ENCODE measurements at regions not wholly inside any gene's neighbourhood (a gene's known extent, or its start where the extent isn't known, plus 50 kb on each side); places are given as distances from the start of the nearest gene placed in this dataset.

DNA sequence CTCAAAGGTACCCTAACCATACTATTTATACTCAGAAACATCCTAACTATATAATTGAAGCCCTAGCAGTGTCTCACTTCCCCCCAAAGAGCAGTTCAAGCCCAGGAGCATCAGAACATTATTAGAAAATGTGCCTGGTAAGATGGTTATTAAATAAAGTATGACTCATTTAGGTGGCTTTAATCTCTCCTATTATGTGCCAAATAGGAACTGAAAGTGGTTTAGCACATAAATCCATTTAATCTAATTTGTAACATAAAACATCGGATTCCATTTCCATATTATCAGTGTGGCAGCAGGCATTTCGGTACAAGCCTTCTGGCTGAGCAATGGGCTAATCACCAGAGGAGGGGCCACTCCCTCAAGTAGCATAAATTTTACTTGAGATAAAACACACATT, 395.2 kb upstream of the TMTC1 start:
- Histone ChIP-seq H3K56ac (ENCODE audit: extremely low read depth, insufficient read depth, low read length) (no peak overlapping the region), H3K4me1 (ENCODE audit: control insufficient read depth, insufficient read depth, low read length) (no peaks in the 10 kb centered on the region), H3K27me3 (ENCODE audit: control insufficient read depth, insufficient read depth, low read length) (peaks cover 2% of the 10 kb centered on the region; the same call in 1 of the 2 replicates), H2AFZ (replicated peaks; ENCODE audit: low read length, poor library complexity) (no peak overlapping the region), H2BK20ac (ENCODE audit: low read depth, low read length) (no peak overlapping the region), H2BK120ac (ENCODE audit: low read depth, low read length) (no peak overlapping the region), H3K27ac (ENCODE audit: insufficient read depth, low read length) (no peak overlapping the region), H3K4ac (ENCODE audit: low read depth, low read length) (no peak overlapping the region), H3K4me3 (ENCODE audit: insufficient read depth, low read depth, low read length) (no peak overlapping the region), H3K36me3 (ENCODE audit: control insufficient read depth, insufficient read depth, low read length) (no peaks in the 10 kb centered on the region), H2AK5ac (ENCODE audit: low read depth, low read length) (no peak overlapping the region), H3K9me3 (ENCODE audit: control insufficient read depth, insufficient read depth, low read length) (no peaks in the 10 kb centered on the region), H2AK9ac (replicated peaks; ENCODE audit: low read depth, low read length, poor library complexity) (no peak overlapping the region), H3K9ac (ENCODE audit: low read depth, low read length) (no peak overlapping the region), H3K79me1 (ENCODE audit: low read depth in 1 of 2, low read length in 2 of 2) (no peaks in the 10 kb centered on the region), H4K91ac (ENCODE audit: insufficient read depth, low read depth, low read length) (no peak overlapping the region), H3K14ac (replicated peaks; ENCODE audit: low read depth, low read length) (no peak overlapping the region), H3K4me2 (ENCODE audit: low read depth, low read length) (no peak overlapping the region), H3K18ac (ENCODE audit: low read depth, low read length) (no peak overlapping the region), H4K8ac (ENCODE audit: low read depth in 2 of 2, low read length in 2 of 2) (no peak overlapping the region), H4K5ac (ENCODE audit: low read depth, low read length) (no peak overlapping the region), H3K23ac (ENCODE audit: low read depth, low read length) (no peak overlapping the region), H4K20me1 (ENCODE audit: insufficient read depth, low read length) (no peaks in the 10 kb centered on the region), H2BK15ac (ENCODE audit: low read depth, low read length) (no peak overlapping the region), H3K9me1 (ENCODE audit: insufficient read depth, low read length) (no peaks in the 10 kb centered on the region), H2BK5ac (ENCODE audit: low read depth, low read length, poor library complexity, severe bottlenecking) (no peak overlapping the region)
- no TSS peak for BruUV-seq (replicated peaks)
- CTCF ChIA-PET = no interaction called here
- POLR2A ChIA-PET (ENCODE audit: unreplicated experiment) = no interaction called here
- dilution Hi-C loops (cut with HindIII; ENCODE audit: low sequenced_read_pairs, unreplicated experiment) (no loop called here), in situ Hi-C loops (cut with MboI; ENCODE audit: low sequenced_read_pairs) (no loop called here), intact Hi-C loops (cut with micrococcal nuclease) (no loop called here)
- ATAC-seq (ENCODE audit: low read depth) = no peak
- DNase-seq = no peak
- TF ChIP-seq RCOR1 (IDR thresholded peaks at IDR 0.05; ENCODE audit: insufficient replicate concordance, low read length) = no peak
- TF ChIP-seq POLR2A (IDR thresholded peaks at IDR 0.05; ENCODE audit: low read depth, low read length) = no peak
- no peak for TF ChIP-seq FOS (IDR thresholded peaks at IDR 0.05; ENCODE audit: low read depth, low read length)
- TF ChIP-seq, protein P1, sequence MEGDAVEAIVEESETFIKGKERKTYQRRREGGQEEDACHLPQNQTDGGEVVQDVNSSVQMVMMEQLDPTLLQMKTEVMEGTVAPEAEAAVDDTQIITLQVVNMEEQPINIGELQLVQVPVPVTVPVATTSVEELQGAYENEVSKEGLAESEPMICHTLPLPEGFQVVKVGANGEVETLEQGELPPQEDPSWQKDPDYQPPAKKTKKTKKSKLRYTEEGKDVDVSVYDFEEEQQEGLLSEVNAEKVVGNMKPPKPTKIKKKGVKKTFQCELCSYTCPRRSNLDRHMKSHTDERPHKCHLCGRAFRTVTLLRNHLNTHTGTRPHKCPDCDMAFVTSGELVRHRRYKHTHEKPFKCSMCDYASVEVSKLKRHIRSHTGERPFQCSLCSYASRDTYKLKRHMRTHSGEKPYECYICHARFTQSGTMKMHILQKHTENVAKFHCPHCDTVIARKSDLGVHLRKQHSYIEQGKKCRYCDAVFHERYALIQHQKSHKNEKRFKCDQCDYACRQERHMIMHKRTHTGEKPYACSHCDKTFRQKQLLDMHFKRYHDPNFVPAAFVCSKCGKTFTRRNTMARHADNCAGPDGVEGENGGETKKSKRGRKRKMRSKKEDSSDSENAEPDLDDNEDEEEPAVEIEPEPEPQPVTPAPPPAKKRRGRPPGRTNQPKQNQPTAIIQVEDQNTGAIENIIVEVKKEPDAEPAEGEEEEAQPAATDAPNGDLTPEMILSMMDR (conservative IDR thresholded peaks at IDR 0.05; ENCODE audit: low read depth, low read length) = no peak
- no peak for TF ChIP-seq MAFK (IDR thresholded peaks at IDR 0.05; ENCODE audit: low read depth, low read length)
- TF ChIP-seq RAD21 (IDR thresholded peaks at IDR 0.05; ENCODE audit: low read length) = no peak
- TF ChIP-seq RFX5 (IDR thresholded peaks at IDR 0.05; ENCODE audit: low read depth, low read length) = no peak
- TF ChIP-seq MAZ (IDR thresholded peaks at IDR 0.05; ENCODE audit: borderline replicate concordance, low read depth, low read length) = no peak
- TF ChIP-seq NFE2L2 (IDR thresholded peaks at IDR 0.05; ENCODE audit: low read depth, low read length) = no peak
- TF ChIP-seq BHLHE40 (IDR thresholded peaks at IDR 0.05; ENCODE audit: low read depth, low read length) = no peak
- TF ChIP-seq MXI1 (IDR thresholded peaks at IDR 0.05; ENCODE audit: borderline replicate concordance, low read depth, low read length) = no peak
- no peak for TF ChIP-seq SMC3 (IDR thresholded peaks at IDR 0.05; ENCODE audit: low read depth, low read length)
- TF ChIP-seq CHD1 (IDR thresholded peaks at IDR 0.05; ENCODE audit: low read depth, low read length) = no peak
- TF ChIP-seq, protein P2, sequence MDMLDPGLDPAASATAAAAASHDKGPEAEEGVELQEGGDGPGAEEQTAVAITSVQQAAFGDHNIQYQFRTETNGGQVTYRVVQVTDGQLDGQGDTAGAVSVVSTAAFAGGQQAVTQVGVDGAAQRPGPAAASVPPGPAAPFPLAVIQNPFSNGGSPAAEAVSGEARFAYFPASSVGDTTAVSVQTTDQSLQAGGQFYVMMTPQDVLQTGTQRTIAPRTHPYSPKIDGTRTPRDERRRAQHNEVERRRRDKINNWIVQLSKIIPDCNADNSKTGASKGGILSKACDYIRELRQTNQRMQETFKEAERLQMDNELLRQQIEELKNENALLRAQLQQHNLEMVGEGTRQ (IDR thresholded peaks at IDR 0.05; ENCODE audit: low read depth, low read length) = no peak
- TF ChIP-seq, protein P3, sequence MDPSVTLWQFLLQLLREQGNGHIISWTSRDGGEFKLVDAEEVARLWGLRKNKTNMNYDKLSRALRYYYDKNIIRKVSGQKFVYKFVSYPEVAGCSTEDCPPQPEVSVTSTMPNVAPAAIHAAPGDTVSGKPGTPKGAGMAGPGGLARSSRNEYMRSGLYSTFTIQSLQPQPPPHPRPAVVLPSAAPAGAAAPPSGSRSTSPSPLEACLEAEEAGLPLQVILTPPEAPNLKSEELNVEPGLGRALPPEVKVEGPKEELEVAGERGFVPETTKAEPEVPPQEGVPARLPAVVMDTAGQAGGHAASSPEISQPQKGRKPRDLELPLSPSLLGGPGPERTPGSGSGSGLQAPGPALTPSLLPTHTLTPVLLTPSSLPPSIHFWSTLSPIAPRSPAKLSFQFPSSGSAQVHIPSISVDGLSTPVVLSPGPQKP (IDR thresholded peaks at IDR 0.05; ENCODE audit: borderline replicate concordance, low read depth, low read length) = no peak
- WGBS, 2 experiments (ENCODE audit: extremely low coverage in 2 of 2, insufficient read length in 1 of 2) = no CpG with 5 or more reads among the region's 2 CpGs
